G401 (cell line): ENCODE measurements at regions not wholly inside any gene's neighbourhood (a gene's known extent, or its start where the extent isn't known, plus 50 kb on each side); places are given as distances from the start of the nearest gene placed in this dataset.

Experiments
- DNase-seq: peaks from one replicate; pipeline ENCODE4 v3.0.0-alpha.2; 2015; ENCODE audit warnings: low spot score
- in situ Hi-C: cut with HindIII; loops from 2 replicates; pipeline ENCODE4 v1.10.0; 2016; ENCODE audit warnings: low sequenced_read_pairs, mixed read lengths

- in situ Hi-C loops: no loop called here
- no peak for DNase-seq
Observed at GRCh38 chr2:211259831-211260476, 703.6 kb downstream of the CPS1 start.

DNA sequence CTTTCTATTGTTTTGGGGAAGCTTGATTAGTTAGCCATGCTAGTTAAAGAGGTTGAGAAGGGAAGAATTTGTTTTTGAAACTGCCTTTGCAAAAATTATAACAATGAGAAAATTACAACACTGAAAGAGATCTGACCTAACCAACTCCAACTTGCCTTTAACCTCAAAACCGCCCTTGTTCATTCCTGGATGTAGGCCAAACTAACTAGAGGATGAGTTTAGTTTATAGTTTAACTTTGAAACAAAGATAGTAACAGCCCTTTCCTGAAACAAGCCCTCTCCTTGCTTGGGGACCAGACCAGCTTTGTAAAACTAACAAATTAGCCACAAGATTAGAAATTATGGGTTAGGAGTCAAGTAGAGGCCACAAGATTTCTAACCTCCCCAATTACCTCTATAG, 713.9 kb downstream of the CPS1 start:
- DNase-seq: no peak
- in situ Hi-C loops: no loop called here

DNA sequence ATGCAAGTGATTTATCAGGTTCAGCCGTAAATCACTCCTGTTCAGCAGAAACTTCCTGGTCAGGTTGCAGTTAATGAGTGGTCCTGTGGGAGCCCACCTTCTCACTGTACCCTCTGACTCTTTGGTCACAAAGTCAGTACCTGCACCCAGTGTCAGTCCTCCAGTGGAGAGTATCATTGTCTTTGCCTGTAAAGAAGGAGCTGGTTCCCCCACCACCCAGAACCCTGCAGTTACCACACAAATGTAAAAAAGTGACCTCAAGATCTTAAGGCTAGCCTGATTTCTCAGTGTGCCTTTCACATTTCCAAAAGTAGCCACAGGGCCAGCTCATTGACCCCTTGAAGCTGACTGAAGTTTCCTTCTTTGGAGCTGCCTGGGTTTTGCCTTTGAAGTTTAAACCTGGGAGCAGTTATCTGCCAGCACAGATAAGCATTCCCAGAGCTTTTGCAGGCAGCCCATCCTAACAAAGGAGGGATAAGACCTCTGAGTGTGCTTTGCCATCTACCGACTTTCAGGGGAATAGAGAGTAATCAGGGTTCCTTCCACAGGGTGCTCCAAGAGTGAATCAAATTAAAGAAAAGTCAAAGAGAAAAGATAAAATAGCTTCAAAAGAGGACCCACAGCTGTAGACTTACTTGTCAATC, 725.2 kb downstream of the CPS1 start:
- in situ Hi-C loops: no loop called here
- no peak for DNase-seq

GRCh38 chr2:211302676-211303075, 746.3 kb downstream of the CPS1 start:
- in situ Hi-C loops: no loop called here

DNA sequence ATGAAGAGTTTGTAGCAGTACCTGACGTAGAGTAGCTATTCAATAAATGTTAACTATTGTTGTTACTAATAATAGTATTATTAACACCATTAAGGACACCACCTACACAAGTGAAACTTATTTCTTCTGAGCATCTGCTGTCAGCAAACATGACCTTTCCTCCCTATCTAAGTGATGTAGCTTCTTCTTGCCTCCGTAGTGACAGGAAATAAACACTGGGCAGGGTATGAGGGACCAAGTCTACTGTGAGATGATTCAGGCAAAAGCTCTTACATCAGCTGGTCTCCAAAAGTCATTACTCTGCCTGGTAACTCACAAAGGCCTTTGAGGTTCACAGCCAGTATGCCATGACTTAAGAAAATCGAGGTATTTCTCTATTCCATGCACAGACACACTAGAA, 750.5 kb downstream of the CPS1 start:
- no peak for DNase-seq
- in situ Hi-C loops: no loop called here

More at GRCh38 chr2:211302676-211303075, 746.3 kb downstream of the CPS1 start:
- no peak for DNase-seq
